K562 (cell line): ENCODE measurements at regions not wholly inside any gene's neighbourhood (a gene's known extent, or its start where the extent isn't known, plus 50 kb on each side); places are given as distances from the start of the nearest gene placed in this dataset.

ENCODE experiments used
- ATAC-seq: fragments of 200-7000 bp; cut with Tn5 transposase; 3 replicates; pipeline ENCODE4 v1.9.1; 2020; ENCODE audit warnings: moderate library complexity
- BruUV-seq: library from RNA; stranded (reverse); fragments of 400-500 nt; replicated peaks from 2 replicates; lab custom pipeline; 2021; lab: Mats Ljungman, UMichigan
- CTCF ChIA-PET: fragments of 300-600 bp; formaldehyde crosslinking; extraction: SDS; loops from one replicate; lab custom pipeline; 2021; ENCODE audit warnings: low intra/inter-chr PET ratio; lab: Yijun Ruan, JAX
- POLR2A ChIA-PET: fragments of 300-600, 350-650 bp; sonication (Branson Sonifier 250); formaldehyde crosslinking; extraction: SDS; loops from one replicate; lab custom pipeline; 2021; ENCODE audit warnings: antibody characterized with exemption, inconsistent platforms; lab: Yijun Ruan, JAX
- DNase-seq, 4 experiments: peaks; one replicate each; pipeline versions ENCODE4 v3.0.0 to v3.0.0-alpha.2; 2011 to 2018; ENCODE audit warnings: low spot score in 3 of 4, mixed read lengths in 3 of 4; ENCODE audit errors: extremely low read depth in 1 of 4
- FAIRE-seq: peaks from 2 replicates; lab custom pipeline; 2011; peaks lifted over from hg19 to GRCh38; lab: Jason Lieb, UNC
- H2AFZ ChIP-seq: 2 replicates; pipeline ENCODE4 v1.6.0; 2011; ENCODE audit warnings: low read depth, low read length, control low read depth, inconsistent platforms
- H3K27ac ChIP-seq: fragments of 200-600 bp; 3 replicates; pipeline ENCODE4 v1.8.0; 2011; ENCODE audit warnings: low read depth, mild to moderate bottlenecking, control low read depth, inconsistent platforms, low read length, moderate library complexity, mixed read lengths; ENCODE audit errors: extremely low read depth
- H3K27me3 ChIP-seq, 2 experiments: fragments of 300-600 bp in 1 of 2; 2 replicates in 1 of 2; 3 replicates in 1 of 2; pipeline versions ENCODE4 v1.6.0 to v1.8.0; 2011; ENCODE audit warnings: inconsistent platforms in 2 of 2, low read length in 2 of 2, mild to moderate bottlenecking in 1 of 2, mixed read lengths in 1 of 2, moderate library complexity in 1 of 2; ENCODE audit not compliant: control insufficient read depth in 2 of 2, insufficient read depth in 2 of 2
- H3K36me3 ChIP-seq: fragments of 300-600 bp; 3 replicates; pipeline ENCODE4 v1.8.0; 2011; ENCODE audit warnings: mild to moderate bottlenecking, low read length, inconsistent platforms; ENCODE audit not compliant: control insufficient read depth, insufficient read depth
- H3K4me1 ChIP-seq, 2 experiments: fragments of 200-600 bp in 1 of 2; replicated peaks in 1 of 2; 2 replicates in 1 of 2; 3 replicates in 1 of 2; pipeline versions ENCODE4 v1.5.1 to v1.8.0; 2011; ENCODE audit warnings: inconsistent platforms in 2 of 2, low read length in 2 of 2, mild to moderate bottlenecking in 1 of 2, mixed read lengths in 1 of 2, moderate library complexity in 1 of 2; ENCODE audit not compliant: control insufficient read depth in 2 of 2, insufficient read depth in 2 of 2
- H3K4me2 ChIP-seq: 2 replicates; pipeline ENCODE4 v1.6.1; 2011; ENCODE audit warnings: low read length, control low read depth, inconsistent platforms, mixed read lengths; ENCODE audit not compliant: insufficient read depth
- H3K4me3 ChIP-seq: fragments of 200-600 bp; sonication (generic), shearing (Covaris generic); 2 replicates; pipeline ENCODE4 v1.5.1; 2016; ENCODE audit warnings: control low read depth, inconsistent platforms
- H3K79me2 ChIP-seq: fragments of 200-600 bp; 3 replicates; pipeline ENCODE4 v1.8.0; 2011; ENCODE audit warnings: low read length, inconsistent platforms; ENCODE audit not compliant: control insufficient read depth, insufficient read depth
- H3K9ac ChIP-seq, 2 experiments: 2 replicates each; pipeline versions ENCODE4 v1.6.0 to v1.6.1; 2011; ENCODE audit warnings: low read depth in 2 of 2, low read length in 2 of 2, control low read depth in 1 of 2, inconsistent platforms in 1 of 2, mild to moderate bottlenecking in 1 of 2, mixed read lengths in 1 of 2; ENCODE audit not compliant: insufficient read depth in 1 of 2
- H3K9me1 ChIP-seq: one replicate; pipeline ENCODE4 v1.6.0; 2011; ENCODE audit warnings: inconsistent platforms, mild to moderate bottlenecking, low read length, moderate library complexity; ENCODE audit not compliant: control insufficient read depth, insufficient read depth
- H3K9me3 ChIP-seq: replicated peaks from 2 replicates; pipeline ENCODE4 v1.5.1; 2011; ENCODE audit warnings: low read depth, low read length, inconsistent platforms; ENCODE audit not compliant: control insufficient read depth, insufficient read depth
- H4K20me1 ChIP-seq: replicated peaks from 2 replicates; pipeline ENCODE4 v1.6.1; 2011; ENCODE audit warnings: low read length, inconsistent platforms, mixed read lengths; ENCODE audit not compliant: control insufficient read depth, insufficient read depth
- C11orf30 ChIP-seq: fragments of 450-650 bp; IDR thresholded peaks from 2 replicates; pipeline ENCODE4 v1.6.1; 2016; ENCODE audit warnings: low read depth, mild to moderate bottlenecking
- MAFK ChIP-seq: IDR thresholded peaks from 2 replicates; pipeline ENCODE4 v1.6.1; 2011; ENCODE audit warnings: low read length, improper control_type of control experiment
- MED1 ChIP-seq: sonication (generic); formaldehyde crosslinking; IDR thresholded peaks from 2 replicates; pipeline ENCODE4 v1.8.1; 2023; ENCODE audit warnings: missing genetic modification reagents, borderline replicate concordance
- RHOXF2B ChIP-seq: fragments of 250-450 bp; sonication (Bioruptor Pico); conservative IDR thresholded peaks from 2 replicates; pipeline ENCODE4 v1.5.1; 2021
- ZNF316 ChIP-seq: fragments of 450-650 bp; IDR thresholded peaks from 2 replicates; pipeline ENCODE4 v1.6.1; 2016
- WGBS: fragments of 100-300 bp; shearing (Covaris generic); methylation state at CpG from one replicate; pipeline ENCODE4 v1.1.6; 2016; ENCODE audit warnings: low coverage, mixed read lengths; ENCODE audit not compliant: insufficient coverage; ENCODE audit errors: missing lambda C conversion rate; 5-methylcytosine and 5-hydroxymethylcytosine counted together
- in situ Hi-C: fragments of 300-500 bp; cut with MboI; formaldehyde crosslinking; loops from 4 replicates; pipeline ENCODE4 v1.15.0; 2018; ENCODE audit warnings: inconsistent platforms, mixed read lengths
- intact Hi-C: fragments of 100-400 bp; cut with micrococcal nuclease; formaldehyde crosslinking; loops from 2 replicates; pipeline ENCODE4 v1.14.2; 2022

- Histone ChIP-seq H2AFZ (no peak overlapping the region), H3K9me3 (no peaks in the 10 kb centered on the region; the same call in 1 of the 2 replicates), H3K36me3 (no peaks in the 10 kb centered on the region), H3K9ac (no peak overlapping the region), H3K27ac (no peak overlapping the region), H3K4me2 (no peak overlapping the region), H3K27me3 (no peaks in the 10 kb centered on the region), H3K79me2 (no peaks in the 10 kb centered on the region), H4K20me1 (no peaks in the 10 kb centered on the region), H3K4me1 (no peaks in the 10 kb centered on the region), H3K9me1 (no peaks in the 10 kb centered on the region), H3K4me3 (no peak overlapping the region)
- TF ChIP-seq ZNF316 (peak; percentile 61), C11orf30 (peak; percentile 39; the same call in 1 of the 2 replicates), MAFK (peak; percentile 25; the same call in 1 of the 2 replicates), RHOXF2B (CRISPR knock-in tag) (no peak)
- DNase-seq (no peak), FAIRE-seq (no peak), ATAC-seq (no peak)
- in situ Hi-C loops = no loop called here
- BruUV-seq = no TSS peak
- ChIA-PET CTCF (no interaction called here), POLR2A (no interaction called here)
- intact Hi-C loops = no loop called here
Observed at GRCh38 chr16:63008688-63009087, 972.5 kb upstream of the CDH8 start.

- FAIRE-seq = no peak
- 0% methylated on average over 3 of the region's 3 CpGs for WGBS
- DNase-seq = no peak
- no peaks in the 10 kb centered on the region; the same call in 1 of the 2 replicates for H3K9me3 ChIP-seq
- no peak for TF ChIP-seq MED1
- TF ChIP-seq, all 486 proteins: peak for 0
- Histone ChIP-seq H3K36me3 (no peaks in the 10 kb centered on the region), H4K20me1 (no peaks in the 10 kb centered on the region), H3K4me2 (no peak overlapping the region), H3K9ac (no peak overlapping the region), H2AFZ (no peak overlapping the region), H3K4me1 (no peaks in the 10 kb centered on the region), H3K79me2 (no peaks in the 10 kb centered on the region), H3K27ac (no peak overlapping the region), H3K27me3 (no peaks in the 10 kb centered on the region), H3K4me3 (no peak overlapping the region), H3K9me1 (no peaks in the 10 kb centered on the region)
- in situ Hi-C loops = no loop called here
- BruUV-seq = no TSS peak
- CTCF ChIA-PET = no interaction called here
- no peak for ATAC-seq
- POLR2A ChIA-PET = no interaction called here
- intact Hi-C loops = no loop called here
Observed at GRCh38 chr16:63005356-63005755, 969.1 kb upstream of the CDH8 start.
